Cardiac muscle cell (in vitro differentiated cells and primary cell): ENCODE measurements at regions not wholly inside any gene's neighbourhood (a gene's known extent, or its start where the extent isn't known, plus 50 kb on each side); places are given as distances from the start of the nearest gene placed in this dataset.

Experiments
- DNase-seq, 2 donors: peaks; one replicate each; pipeline versions ENCODE4 v3.0.0 to v3.0.0-alpha.2; 2010 to 2017; ENCODE audit warnings: low read depth in 1 of 2, low spot score in 1 of 2
- H3K27ac ChIP-seq: fragments of 200-600 bp; sonication (generic); 2 replicates; pipeline ENCODE4 v1.5.1; 2016
- H3K27me3 ChIP-seq: fragments of 200-600 bp; sonication (generic); 2 replicates; pipeline ENCODE4 v1.6.0; 2016; ENCODE audit warnings: control low read depth
- H3K36me3 ChIP-seq: fragments of 200-600 bp; sonication (generic); 2 replicates; pipeline ENCODE4 v1.5.1; 2016; ENCODE audit warnings: control low read depth
- H3K4me1 ChIP-seq: fragments of 200-600 bp; sonication (generic); 2 replicates; pipeline ENCODE4 v1.8.1; 2017; ENCODE audit warnings: low read depth, mild to moderate bottlenecking, mixed run types
- H3K4me3 ChIP-seq: fragments of 200-600 bp; sonication (generic); 2 replicates; pipeline ENCODE4 v1.5.1; 2016; ENCODE audit warnings: mild to moderate bottlenecking
- H3K9me3 ChIP-seq: fragments of 200-600 bp; sonication (generic); 2 replicates; pipeline ENCODE4 v1.5.1; 2017; ENCODE audit warnings: low read depth, mild to moderate bottlenecking, control low read depth
- CTCF ChIP-seq: IDR thresholded peaks from 2 replicates; pipeline ENCODE4 v1.5.1; 2012; ENCODE audit warnings: low read depth, mild to moderate bottlenecking, low read length

GRCh38 chr4:8928074-8928473 is 56.4 kb upstream of the HMX1 start:
- no peak for DNase-seq
- Histone ChIP-seq H3K4me3 (no peak overlapping the region), H3K4me1 (no peaks in the 10 kb centered on the region), H3K9me3 (no peaks in the 10 kb centered on the region), H3K27ac (no peak overlapping the region), H3K36me3 (no peaks in the 10 kb centered on the region), H3K27me3 (no peaks in the 10 kb centered on the region)
- TF ChIP-seq CTCF = no peak

GRCh38 chr4:8922481-8922880 is 50.8 kb upstream of the HMX1 start:
- Histone ChIP-seq H3K4me1 (no peaks in the 10 kb centered on the region), H3K4me3 (no peak overlapping the region), H3K9me3 (no peaks in the 10 kb centered on the region), H3K36me3 (no peaks in the 10 kb centered on the region), H3K27ac (no peak overlapping the region), H3K27me3 (peaks cover 9% of the 10 kb centered on the region)
- DNase-seq = no peak
- TF ChIP-seq CTCF = no peak

- DNase-seq = no peak
- H3K4me1 ChIP-seq = no peaks in the 10 kb centered on the region
These were observed 49.8 kb upstream of the HMX1 start for GRCh38 chr4:8921465-8921864.

More at GRCh38 chr4:8921465-8921864, 49.8 kb upstream of the HMX1 start:
- Histone ChIP-seq H3K9me3 (no peaks in the 10 kb centered on the region), H3K27ac (no peak overlapping the region), H3K27me3 (peaks cover 18% of the 10 kb centered on the region), H3K36me3 (no peaks in the 10 kb centered on the region), H3K4me3 (no peak overlapping the region)
- no peak for TF ChIP-seq CTCF
